ENCODE measurements at regions not wholly inside any gene's neighbourhood (a gene's known extent, or its start where the extent isn't known, plus 50 kb on each side); places are given as distances from the start of the nearest gene placed in this dataset.

GRCh38 chr2:128623776-128624761 lies 305.4 kb upstream of the HS6ST1 start:
- DNase-seq (ENCODE audit: low read depth): no peak
- H3K4me3 ChIP-seq (ENCODE audit: low read length): no peak overlapping the region
- no peak for TF ChIP-seq CTCF (IDR thresholded peaks at IDR 0.05; ENCODE audit: insufficient read depth, low read depth, low read length, missing control alignments)

GRCh38 chr2:128624956-128625355 lies 306.3 kb upstream of the HS6ST1 start:
- no peak for TF ChIP-seq CTCF (IDR thresholded peaks at IDR 0.05; ENCODE audit: insufficient read depth, low read depth, low read length, missing control alignments)
- no peak for DNase-seq (ENCODE audit: low read depth)
- no peak overlapping the region for H3K4me3 ChIP-seq (ENCODE audit: low read length)

GRCh38 chr2:128625421-128625820 lies 306.8 kb upstream of the HS6ST1 start:
- TF ChIP-seq CTCF (IDR thresholded peaks at IDR 0.05; ENCODE audit: insufficient read depth, low read depth, low read length, missing control alignments): no peak
- no peak for DNase-seq (ENCODE audit: low read depth)
- H3K4me3 ChIP-seq (ENCODE audit: low read length): no peak overlapping the region

DNA sequence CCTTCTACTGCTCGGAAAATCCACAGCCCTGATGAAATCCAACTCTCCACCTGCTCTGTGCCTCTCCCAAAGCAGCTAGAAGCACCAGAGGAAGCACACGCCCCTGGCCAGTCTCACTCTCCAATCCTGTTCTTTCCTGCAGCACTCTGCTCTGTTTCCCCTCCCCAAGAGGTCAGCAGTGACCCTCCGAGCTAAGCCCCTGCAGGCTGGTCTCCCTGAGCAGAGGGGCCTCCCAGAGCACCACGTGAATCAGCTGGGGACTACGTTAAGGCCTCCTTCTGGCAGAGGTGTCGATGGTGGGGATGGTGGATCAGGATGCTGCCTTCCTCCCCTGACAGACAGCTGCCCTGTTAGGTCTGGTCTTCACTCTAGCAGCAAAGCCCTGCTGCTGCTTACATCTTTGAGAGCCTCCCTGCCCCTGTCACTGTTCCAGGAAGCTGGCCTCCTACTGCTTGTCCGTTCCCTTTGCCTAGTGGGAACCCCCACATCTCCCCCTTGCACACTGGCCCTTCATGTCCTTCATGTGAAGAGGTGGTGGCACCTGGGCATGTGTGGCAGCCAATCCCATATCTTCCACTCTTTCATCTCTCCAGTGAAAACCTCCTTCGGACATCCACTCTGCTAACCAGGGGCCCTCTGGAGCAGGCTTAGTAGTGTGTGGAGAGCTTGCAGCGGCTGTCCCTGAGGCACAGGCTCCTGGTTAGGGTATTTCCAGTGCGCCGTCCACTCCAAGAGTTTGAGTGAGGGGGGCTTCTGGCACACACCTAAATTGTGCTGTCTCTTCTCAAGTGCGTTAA lies 307.5 kb upstream of the HS6ST1 start:
- no peak for DNase-seq (ENCODE audit: low read depth)
- TF ChIP-seq CTCF (IDR thresholded peaks at IDR 0.05; ENCODE audit: insufficient read depth, low read depth, low read length, missing control alignments): no peak
- H3K4me3 ChIP-seq (ENCODE audit: low read length): no peak overlapping the region

DNA sequence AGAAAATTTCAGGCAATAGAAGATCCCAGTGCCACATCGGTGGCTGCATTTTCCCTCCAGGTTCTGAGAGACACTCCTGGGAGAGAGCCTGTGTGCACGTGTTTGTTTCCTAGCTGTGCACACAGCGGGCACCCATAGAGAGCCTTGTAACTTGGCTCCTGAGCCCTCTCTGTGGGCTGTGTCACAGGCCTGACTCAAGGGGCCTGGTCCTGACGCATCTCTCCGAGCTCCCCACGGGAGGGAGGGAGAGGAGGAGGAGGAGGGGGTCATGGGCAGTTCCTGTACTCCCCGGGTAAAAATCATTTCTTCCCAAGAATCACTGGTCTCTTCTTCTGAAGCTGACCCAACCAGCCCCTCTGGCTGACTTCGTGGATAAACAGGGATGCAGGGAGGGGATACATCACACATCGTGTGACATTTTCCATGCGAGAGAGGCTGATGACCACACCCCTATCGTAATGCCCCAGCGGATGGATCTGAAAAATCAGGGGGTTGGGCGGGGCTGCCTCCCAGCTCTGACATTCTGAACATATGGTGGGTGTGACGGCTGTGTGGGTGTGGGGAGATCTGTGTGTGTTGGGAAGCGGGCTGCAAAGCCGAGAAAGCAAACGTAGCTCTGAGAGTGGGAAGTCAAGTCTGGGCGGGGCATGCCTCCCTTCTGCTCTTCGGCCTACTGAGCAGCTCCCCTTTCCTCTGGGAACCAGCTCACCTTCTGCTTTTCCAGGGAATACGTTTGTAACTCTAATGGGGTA lies 308.3 kb upstream of the HS6ST1 start:
- no peak for TF ChIP-seq CTCF (IDR thresholded peaks at IDR 0.05; ENCODE audit: insufficient read depth, low read depth, low read length, missing control alignments)
- no peak for DNase-seq (ENCODE audit: low read depth)
- no peak overlapping the region for H3K4me3 ChIP-seq (ENCODE audit: low read length)

GRCh38 chr2:128628206-128628605 lies 309.5 kb upstream of the HS6ST1 start:
- no peak for DNase-seq (ENCODE audit: low read depth)
- no peak for TF ChIP-seq CTCF (IDR thresholded peaks at IDR 0.05; ENCODE audit: insufficient read depth, low read depth, low read length, missing control alignments)

More at GRCh38 chr2:128628206-128628605, 309.5 kb upstream of the HS6ST1 start:
- H3K4me3 ChIP-seq (ENCODE audit: low read length): no peak overlapping the region

All from epithelial cell of esophagus (primary cell).